ENCODE measurements at regions not wholly inside any gene's neighbourhood (a gene's known extent, or its start where the extent isn't known, plus 50 kb on each side); places are given as distances from the start of the nearest gene placed in this dataset.

- Histone ChIP-seq H2AFZ (ENCODE audit: low read depth, low read length) (no peak overlapping the region), H3K9me3 (ENCODE audit: low read length) (no peaks in the 10 kb centered on the region), H3K27me3 (ENCODE audit: insufficient read depth, low read length) (peaks cover 9% of the 10 kb centered on the region), H3K4me1 (ENCODE audit: insufficient read depth, low read length) (no peaks in the 10 kb centered on the region), H3K36me3 (ENCODE audit: insufficient read depth, low read length) (no peaks in the 10 kb centered on the region), H3K4me3 (ENCODE audit: low read length) (no peak overlapping the region)
Measured at GRCh38 chr3:127489357-127489756, 101.2 kb downstream of the TPRA1 start.

- no peak overlapping the region for H2AFZ ChIP-seq (ENCODE audit: low read depth, low read length)
- H3K36me3 ChIP-seq (ENCODE audit: insufficient read depth, low read length): no peaks in the 10 kb centered on the region
- H3K4me3 ChIP-seq (ENCODE audit: low read length): no peak overlapping the region
- peaks cover 11% of the 10 kb centered on the region for H3K27me3 ChIP-seq (ENCODE audit: insufficient read depth, low read length)
- no peaks in the 10 kb centered on the region for H3K4me1 ChIP-seq (ENCODE audit: insufficient read depth, low read length)
- no peaks in the 10 kb centered on the region for H3K9me3 ChIP-seq (ENCODE audit: low read length)
Measured at GRCh38 chr3:127488740-127489139, 101.8 kb downstream of the TPRA1 start.

GRCh38 chr3:127488141-127488672 lies 102.3 kb downstream of the TPRA1 start:
- Histone ChIP-seq H2AFZ (ENCODE audit: low read depth, low read length) (no peak overlapping the region), H3K36me3 (ENCODE audit: insufficient read depth, low read length) (no peaks in the 10 kb centered on the region), H3K4me3 (ENCODE audit: low read length) (no peak overlapping the region), H3K27me3 (ENCODE audit: insufficient read depth, low read length) (peaks cover 12% of the 10 kb centered on the region), H3K4me1 (ENCODE audit: insufficient read depth, low read length) (no peaks in the 10 kb centered on the region), H3K9me3 (ENCODE audit: low read length) (no peaks in the 10 kb centered on the region)

GRCh38 chr3:127487196-127487595 lies 103.3 kb downstream of the TPRA1 start:
- Histone ChIP-seq H3K9me3 (ENCODE audit: low read length) (no peaks in the 10 kb centered on the region), H3K4me1 (ENCODE audit: insufficient read depth, low read length) (no peaks in the 10 kb centered on the region), H3K27me3 (ENCODE audit: insufficient read depth, low read length) (peaks cover 11% of the 10 kb centered on the region), H3K4me3 (ENCODE audit: low read length) (no peak overlapping the region), H2AFZ (ENCODE audit: low read depth, low read length) (no peak overlapping the region), H3K36me3 (ENCODE audit: insufficient read depth, low read length) (no peaks in the 10 kb centered on the region)

GRCh38 chr3:127486321-127486944 lies 104.1 kb downstream of the TPRA1 start:
- no peaks in the 10 kb centered on the region for H3K4me1 ChIP-seq (ENCODE audit: insufficient read depth, low read length)
- H3K9me3 ChIP-seq (ENCODE audit: low read length): no peaks in the 10 kb centered on the region
- no peaks in the 10 kb centered on the region for H3K36me3 ChIP-seq (ENCODE audit: insufficient read depth, low read length)
- no peak overlapping the region for H2AFZ ChIP-seq (ENCODE audit: low read depth, low read length)
- H3K27me3 ChIP-seq (ENCODE audit: insufficient read depth, low read length): peaks cover 10% of the 10 kb centered on the region
- no peak overlapping the region for H3K4me3 ChIP-seq (ENCODE audit: low read length)

GRCh38 chr3:127485396-127486170 lies 105.0 kb downstream of the TPRA1 start:
- no peaks in the 10 kb centered on the region for H3K36me3 ChIP-seq (ENCODE audit: insufficient read depth, low read length)
- no peak overlapping the region for H2AFZ ChIP-seq (ENCODE audit: low read depth, low read length)
- no peaks in the 10 kb centered on the region for H3K4me1 ChIP-seq (ENCODE audit: insufficient read depth, low read length)
- peaks cover 10% of the 10 kb centered on the region for H3K27me3 ChIP-seq (ENCODE audit: insufficient read depth, low read length)
- no peak overlapping the region for H3K4me3 ChIP-seq (ENCODE audit: low read length)
- no peaks in the 10 kb centered on the region for H3K9me3 ChIP-seq (ENCODE audit: low read length)

- Histone ChIP-seq H2AFZ (ENCODE audit: low read depth, low read length) (no peak overlapping the region), H3K4me3 (ENCODE audit: low read length) (no peak overlapping the region), H3K4me1 (ENCODE audit: insufficient read depth, low read length) (no peaks in the 10 kb centered on the region), H3K9me3 (ENCODE audit: low read length) (no peaks in the 10 kb centered on the region), H3K27me3 (ENCODE audit: insufficient read depth, low read length) (peaks cover 10% of the 10 kb centered on the region), H3K36me3 (ENCODE audit: insufficient read depth, low read length) (no peaks in the 10 kb centered on the region)
Measured at GRCh38 chr3:127484601-127485388, 105.7 kb downstream of the TPRA1 start.

- no peaks in the 10 kb centered on the region for H3K36me3 ChIP-seq (ENCODE audit: insufficient read depth, low read length)
- no peak overlapping the region for H2AFZ ChIP-seq (ENCODE audit: low read depth, low read length)
- no peak overlapping the region for H3K4me3 ChIP-seq (ENCODE audit: low read length)
- peaks cover 6% of the 10 kb centered on the region for H3K4me1 ChIP-seq (ENCODE audit: insufficient read depth, low read length)
- H3K9me3 ChIP-seq (ENCODE audit: low read length): no peaks in the 10 kb centered on the region
- H3K27me3 ChIP-seq (ENCODE audit: insufficient read depth, low read length): peaks cover 10% of the 10 kb centered on the region
Measured at GRCh38 chr3:127483902-127484591, 106.5 kb downstream of the TPRA1 start.

GRCh38 chr3:127483005-127483641 lies 107.4 kb downstream of the TPRA1 start:
- Histone ChIP-seq H3K27me3 (ENCODE audit: insufficient read depth, low read length) (peaks cover 10% of the 10 kb centered on the region), H3K9me3 (ENCODE audit: low read length) (no peaks in the 10 kb centered on the region), H2AFZ (ENCODE audit: low read depth, low read length) (no peak overlapping the region), H3K36me3 (ENCODE audit: insufficient read depth, low read length) (no peaks in the 10 kb centered on the region), H3K4me1 (ENCODE audit: insufficient read depth, low read length) (peaks cover 6% of the 10 kb centered on the region), H3K4me3 (ENCODE audit: low read length) (no peak overlapping the region)

GRCh38 chr3:127482216-127483004 lies 108.1 kb downstream of the TPRA1 start:
- no peaks in the 10 kb centered on the region for H3K9me3 ChIP-seq (ENCODE audit: low read length)

GRCh38 chr3:127480196-127480954 lies 110.2 kb downstream of the TPRA1 start:
- Histone ChIP-seq H3K27me3 (ENCODE audit: insufficient read depth, low read length) (peaks cover 10% of the 10 kb centered on the region), H3K9me3 (ENCODE audit: low read length) (no peaks in the 10 kb centered on the region), H3K4me3 (ENCODE audit: low read length) (no peak overlapping the region), H3K36me3 (ENCODE audit: insufficient read depth, low read length) (no peaks in the 10 kb centered on the region), H3K4me1 (ENCODE audit: insufficient read depth, low read length) (peaks cover 6% of the 10 kb centered on the region), H2AFZ (ENCODE audit: low read depth, low read length) (no peak overlapping the region)

More at GRCh38 chr3:127482216-127483004, 108.1 kb downstream of the TPRA1 start:
- Histone ChIP-seq H3K27me3 (ENCODE audit: insufficient read depth, low read length) (peaks cover 10% of the 10 kb centered on the region), H3K36me3 (ENCODE audit: insufficient read depth, low read length) (no peaks in the 10 kb centered on the region), H2AFZ (ENCODE audit: low read depth, low read length) (no peak overlapping the region), H3K4me1 (ENCODE audit: insufficient read depth, low read length) (peaks cover 6% of the 10 kb centered on the region), H3K4me3 (ENCODE audit: low read length) (no peak overlapping the region)
